ENCODE measurements at regions not wholly inside any gene's neighbourhood (a gene's known extent, or its start where the extent isn't known, plus 50 kb on each side); places are given as distances from the start of the nearest gene placed in this dataset.

GRCh38 chr5:3186736-3187405 lies 408.8 kb upstream of the IRX1 start:
- no peaks in the 10 kb centered on the region for H3K4me1 Mint-ChIP-seq (ENCODE audit: unreplicated experiment)
- peaks cover 36% of the 10 kb centered on the region for H3K27me3 Mint-ChIP-seq
- H3K9me3 Mint-ChIP-seq: no peaks in the 10 kb centered on the region
- H3K36me3 Mint-ChIP-seq: no peaks in the 10 kb centered on the region
- H3K27ac Mint-ChIP-seq: no peak overlapping the region
- TF ChIP-seq CTCF (conservative IDR thresholded peaks at IDR 0.05): no peak
- H3K4me3 Mint-ChIP-seq: no peak overlapping the region
- no peak for DNase-seq (ENCODE audit: extremely low spot score, unreplicated experiment)

DNA sequence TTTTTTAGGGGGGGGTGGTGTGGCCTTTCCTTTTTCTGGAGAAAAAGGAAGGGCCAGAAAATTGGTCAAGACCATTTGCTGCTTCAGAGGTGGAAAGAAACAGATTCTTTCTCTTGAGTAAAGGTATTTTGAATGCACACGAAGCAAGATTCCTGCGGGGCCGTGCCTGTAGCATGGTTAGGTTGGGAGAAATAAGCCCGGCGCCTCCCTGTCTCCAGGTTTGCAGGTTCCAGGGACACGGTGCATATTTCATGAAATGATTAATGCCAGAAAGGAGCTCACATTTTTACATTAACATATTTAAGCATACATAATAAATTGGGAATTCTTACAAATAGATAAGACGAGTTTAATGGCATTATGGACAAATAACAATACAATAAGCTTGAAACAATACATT lies 409.5 kb upstream of the IRX1 start:
- Mint-ChIP-seq H3K9me3 (no peaks in the 10 kb centered on the region), H3K36me3 (no peaks in the 10 kb centered on the region), H3K27me3 (peaks cover 36% of the 10 kb centered on the region), H3K27ac (no peak overlapping the region), H3K4me3 (no peak overlapping the region), H3K4me1 (ENCODE audit: unreplicated experiment) (no peaks in the 10 kb centered on the region)
- DNase-seq (ENCODE audit: extremely low spot score, unreplicated experiment): no peak
- TF ChIP-seq CTCF (conservative IDR thresholded peaks at IDR 0.05): no peak

DNA sequence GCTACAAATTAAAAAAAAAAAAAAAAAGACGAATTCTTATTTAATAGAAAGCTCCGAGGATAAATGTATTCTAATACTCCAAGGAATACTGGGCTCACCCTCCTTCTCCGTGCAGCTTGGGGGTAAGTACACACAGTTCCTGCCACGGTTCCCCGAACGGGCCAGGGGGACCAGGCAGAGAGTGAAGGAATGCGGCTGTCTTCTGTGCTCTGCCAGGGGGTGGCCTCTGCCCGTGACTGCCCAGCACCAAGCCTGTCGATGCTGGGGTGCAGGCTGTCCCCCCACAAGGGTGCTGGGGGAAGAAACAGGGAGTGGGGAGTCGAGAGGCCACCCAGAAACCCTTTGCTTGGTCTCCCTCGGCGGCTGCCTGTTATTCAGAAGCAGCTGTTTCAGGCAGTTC lies 410.1 kb upstream of the IRX1 start:
- no peaks in the 10 kb centered on the region for H3K4me1 Mint-ChIP-seq (ENCODE audit: unreplicated experiment)
- no peak overlapping the region for H3K4me3 Mint-ChIP-seq
- peaks cover 41% of the 10 kb centered on the region for H3K27me3 Mint-ChIP-seq
- no peaks in the 10 kb centered on the region for H3K36me3 Mint-ChIP-seq
- H3K27ac Mint-ChIP-seq: no peak overlapping the region
- no peak for TF ChIP-seq CTCF (conservative IDR thresholded peaks at IDR 0.05)
- no peak for DNase-seq (ENCODE audit: extremely low spot score, unreplicated experiment)
- H3K9me3 Mint-ChIP-seq: no peaks in the 10 kb centered on the region

DNA sequence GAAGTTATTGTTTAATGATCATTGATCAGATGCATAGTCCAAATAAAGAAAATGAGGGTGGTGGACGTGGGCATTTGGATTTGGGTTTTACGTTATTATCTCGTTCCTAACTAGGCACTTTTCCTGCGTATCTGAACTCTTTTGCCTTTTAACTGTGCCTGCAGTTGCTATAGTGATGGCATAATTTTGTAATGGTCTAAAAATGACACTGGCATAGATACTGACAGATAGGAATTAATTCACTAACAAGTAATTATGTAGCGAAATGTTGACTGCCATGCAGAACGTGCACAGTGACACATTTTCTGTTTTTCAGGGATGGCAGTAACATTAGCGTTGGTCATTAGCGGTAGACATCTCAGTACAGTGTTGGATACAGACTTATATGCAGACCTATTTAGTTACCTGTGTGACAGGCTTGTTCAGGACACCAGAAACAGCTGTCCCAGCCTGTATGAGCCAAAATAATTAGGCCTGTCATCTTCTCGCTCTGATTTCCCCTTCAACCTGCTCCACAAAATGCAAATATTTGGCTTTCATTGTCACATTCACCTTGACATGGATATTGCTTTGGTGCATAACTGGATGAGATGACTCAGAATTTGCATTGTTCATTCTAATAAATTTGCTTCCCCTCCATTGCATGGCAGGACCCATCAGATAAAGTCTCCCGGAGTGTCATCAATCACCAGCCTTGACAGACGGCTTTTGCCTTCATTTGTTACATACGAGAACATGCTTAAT lies 413.3 kb upstream of the IRX1 start:
- H3K9me3 Mint-ChIP-seq: no peaks in the 10 kb centered on the region
- H3K27me3 Mint-ChIP-seq: peaks cover 43% of the 10 kb centered on the region
- no peaks in the 10 kb centered on the region for H3K36me3 Mint-ChIP-seq
- no peak overlapping the region for H3K4me3 Mint-ChIP-seq
- no peaks in the 10 kb centered on the region for H3K4me1 Mint-ChIP-seq (ENCODE audit: unreplicated experiment)
- TF ChIP-seq CTCF (conservative IDR thresholded peaks at IDR 0.05): no peak
- DNase-seq (ENCODE audit: extremely low spot score, unreplicated experiment): no peak
- no peak overlapping the region for H3K27ac Mint-ChIP-seq

GRCh38 chr5:3181671-3182070 lies 414.0 kb upstream of the IRX1 start:
- no peak overlapping the region for H3K4me3 Mint-ChIP-seq
- no peaks in the 10 kb centered on the region for H3K36me3 Mint-ChIP-seq
- no peaks in the 10 kb centered on the region for H3K9me3 Mint-ChIP-seq
- no peak for DNase-seq (ENCODE audit: extremely low spot score, unreplicated experiment)
- no peak overlapping the region for H3K27ac Mint-ChIP-seq
- TF ChIP-seq CTCF (conservative IDR thresholded peaks at IDR 0.05): no peak
- H3K27me3 Mint-ChIP-seq: peaks cover 43% of the 10 kb centered on the region
- no peaks in the 10 kb centered on the region for H3K4me1 Mint-ChIP-seq (ENCODE audit: unreplicated experiment)

Measured in type B pancreatic cell (in vitro differentiated cells).